Fibroblast of lung (primary cell): ENCODE measurements at regions not wholly inside any gene's neighbourhood (a gene's known extent, or its start where the extent isn't known, plus 50 kb on each side); places are given as distances from the start of the nearest gene placed in this dataset.
A peak's percentile ranks its signal among the peaks of the same experiment; 100 is the strongest.

Source experiments
- DNase-seq, 2 donors: peaks; one replicate each; pipeline versions ENCODE4 v3.0.0 to v3.0.0-alpha.2; 2010; ENCODE audit warnings: low read depth in 2 of 2
- H2AFZ ChIP-seq: 2 replicates; pipeline ENCODE4 v1.5.1; 2012; ENCODE audit warnings: low read length, control low read depth, inconsistent platforms
- H3K27ac ChIP-seq: 2 replicates; pipeline ENCODE4 v1.5.1; 2011; ENCODE audit warnings: low read length, control low read depth; ENCODE audit not compliant: insufficient read depth
- H3K27me3 ChIP-seq: 2 replicates; pipeline ENCODE4 v1.5.1; 2011; ENCODE audit warnings: mild to moderate bottlenecking, low read length; ENCODE audit not compliant: control insufficient read depth, insufficient read depth
- H3K36me3 ChIP-seq: 2 replicates; pipeline ENCODE4 v1.5.1; 2011; ENCODE audit warnings: low read length; ENCODE audit not compliant: control insufficient read depth, insufficient read depth
- H3K4me1 ChIP-seq: 2 replicates; pipeline ENCODE4 v1.5.1; 2011; ENCODE audit warnings: low read length; ENCODE audit not compliant: control insufficient read depth, insufficient read depth; ENCODE audit errors: extremely low read depth
- H3K4me2 ChIP-seq: 2 replicates; pipeline ENCODE4 v1.5.1; 2011; ENCODE audit warnings: low read length, control low read depth; ENCODE audit not compliant: insufficient read depth; ENCODE audit errors: extremely low read depth
- H3K4me3 ChIP-seq, 4 experiments: fragments of 200-600 bp in 1 of 4; sonication (generic) in 1 of 4; replicated peaks in 1 of 4; 2 replicates each; pipeline ENCODE4 v1.5.1; 2011 to 2016; ENCODE audit warnings: low read length in 4 of 4, low read depth in 3 of 4, mild to moderate bottlenecking in 3 of 4, control low read depth in 2 of 4, inconsistent platforms in 1 of 4, mixed read lengths in 1 of 4; ENCODE audit not compliant: insufficient read depth in 1 of 4; ENCODE audit errors: control extremely low read depth in 1 of 4
- H3K79me2 ChIP-seq: 2 replicates; pipeline ENCODE4 v1.5.1; 2012; ENCODE audit warnings: mild to moderate bottlenecking, low read length, inconsistent platforms; ENCODE audit not compliant: control insufficient read depth, insufficient read depth
- H3K9ac ChIP-seq: 2 replicates; pipeline ENCODE4 v1.5.1; 2011; ENCODE audit warnings: mild to moderate bottlenecking, low read length, control low read depth; ENCODE audit not compliant: insufficient read depth
- H3K9me3 ChIP-seq: 2 replicates; pipeline ENCODE4 v1.5.1; 2012; ENCODE audit warnings: low read depth, low read length; ENCODE audit not compliant: control insufficient read depth, insufficient read depth
- H4K20me1 ChIP-seq: 2 replicates; pipeline ENCODE4 v1.5.1; 2011; ENCODE audit warnings: low read length; ENCODE audit not compliant: control insufficient read depth, insufficient read depth; ENCODE audit errors: extremely low read depth
- EZH2 ChIP-seq: IDR thresholded peaks from 2 replicates; pipeline ENCODE4 v1.5.1; 2012; ENCODE audit warnings: low read length, control low read depth, mild to moderate bottlenecking; ENCODE audit errors: missing control alignments
- TF ChIP-seq, protein P1 (sequence below), 2 donors: IDR thresholded peaks in 1 of 2; conservative IDR thresholded peaks in 1 of 2; 1 replicate in 1 of 2; 2 replicates in 1 of 2; pipeline ENCODE4 v1.5.1; 2011 to 2012; ENCODE audit warnings: low read length in 2 of 2, control low read depth in 1 of 2, inconsistent platforms in 1 of 2, low read depth in 1 of 2, mild to moderate bottlenecking in 1 of 2

- DNase-seq = no peak
- no peak overlapping the region for H3K27ac ChIP-seq
These were observed 56.6 kb upstream of the TIPARP start for GRCh38 chr3:156617781-156618180.

GRCh38 chr3:156617145-156617544, 57.2 kb upstream of the TIPARP start:
- Histone ChIP-seq H2AFZ (no peak overlapping the region), H3K27ac (no peak overlapping the region), H3K27me3 (no peaks in the 10 kb centered on the region), H3K9me3 (no peaks in the 10 kb centered on the region), H3K36me3 (no peaks in the 10 kb centered on the region), H3K79me2 (no peaks in the 10 kb centered on the region), H4K20me1 (no peaks in the 10 kb centered on the region), H3K4me3 (no peak overlapping the region), H3K4me1 (peaks cover 5% of the 10 kb centered on the region), H3K9ac (no peak overlapping the region), H3K4me2 (no peak overlapping the region)
- TF ChIP-seq, protein P1, sequence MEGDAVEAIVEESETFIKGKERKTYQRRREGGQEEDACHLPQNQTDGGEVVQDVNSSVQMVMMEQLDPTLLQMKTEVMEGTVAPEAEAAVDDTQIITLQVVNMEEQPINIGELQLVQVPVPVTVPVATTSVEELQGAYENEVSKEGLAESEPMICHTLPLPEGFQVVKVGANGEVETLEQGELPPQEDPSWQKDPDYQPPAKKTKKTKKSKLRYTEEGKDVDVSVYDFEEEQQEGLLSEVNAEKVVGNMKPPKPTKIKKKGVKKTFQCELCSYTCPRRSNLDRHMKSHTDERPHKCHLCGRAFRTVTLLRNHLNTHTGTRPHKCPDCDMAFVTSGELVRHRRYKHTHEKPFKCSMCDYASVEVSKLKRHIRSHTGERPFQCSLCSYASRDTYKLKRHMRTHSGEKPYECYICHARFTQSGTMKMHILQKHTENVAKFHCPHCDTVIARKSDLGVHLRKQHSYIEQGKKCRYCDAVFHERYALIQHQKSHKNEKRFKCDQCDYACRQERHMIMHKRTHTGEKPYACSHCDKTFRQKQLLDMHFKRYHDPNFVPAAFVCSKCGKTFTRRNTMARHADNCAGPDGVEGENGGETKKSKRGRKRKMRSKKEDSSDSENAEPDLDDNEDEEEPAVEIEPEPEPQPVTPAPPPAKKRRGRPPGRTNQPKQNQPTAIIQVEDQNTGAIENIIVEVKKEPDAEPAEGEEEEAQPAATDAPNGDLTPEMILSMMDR (conservative IDR thresholded peaks at IDR 0.05 in 1 of 2, IDR thresholded peaks at IDR 0.05 in 1 of 2; ENCODE audit: low read depth in 1 of 2, low read length in 2 of 2) = no peak
- no peak for TF ChIP-seq EZH2
- DNase-seq = peak in 1 of 2 donors; percentile 33

More at GRCh38 chr3:156617781-156618180, 56.6 kb upstream of the TIPARP start:
- Histone ChIP-seq H3K9me3 (no peaks in the 10 kb centered on the region), H3K9ac (no peak overlapping the region), H3K4me2 (no peak overlapping the region), H3K4me3 (no peak overlapping the region), H2AFZ (no peak overlapping the region), H3K27me3 (no peaks in the 10 kb centered on the region), H3K79me2 (no peaks in the 10 kb centered on the region), H3K36me3 (no peaks in the 10 kb centered on the region), H4K20me1 (no peaks in the 10 kb centered on the region), H3K4me1 (peaks cover 5% of the 10 kb centered on the region)
- TF ChIP-seq EZH2 = no peak
- TF ChIP-seq, protein P1 (conservative IDR thresholded peaks at IDR 0.05 in 1 of 2, IDR thresholded peaks at IDR 0.05 in 1 of 2; ENCODE audit: low read depth in 1 of 2, low read length in 2 of 2) = no peak

DNA sequence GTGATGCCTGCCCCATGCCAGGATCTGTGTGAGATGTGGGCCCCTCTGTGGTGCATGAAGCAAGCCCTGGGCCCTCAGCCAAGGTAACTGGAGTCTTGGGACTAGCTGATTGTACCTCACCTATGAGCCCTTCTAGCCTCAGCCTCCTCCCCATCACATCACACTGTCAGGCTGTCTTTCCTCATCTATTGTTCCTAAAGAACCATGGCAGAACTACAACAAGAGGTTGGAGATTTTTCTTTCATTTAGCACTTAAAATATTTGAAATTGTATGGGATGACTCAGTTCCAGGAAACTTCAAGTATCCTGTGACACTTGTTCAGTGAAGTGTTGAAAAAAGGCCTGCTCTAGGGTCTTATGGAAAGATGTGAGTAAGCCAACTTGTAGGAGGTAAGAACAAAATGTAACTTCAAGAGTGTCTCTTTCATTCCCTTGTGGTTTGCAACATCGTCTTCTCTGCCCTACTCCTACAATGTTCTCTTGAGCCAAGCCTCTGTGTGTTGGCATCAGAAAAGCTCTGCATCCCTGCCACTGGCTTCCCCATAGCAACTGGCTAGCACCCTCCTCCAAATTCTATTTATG, 58.7 kb upstream of the TIPARP start:
- Histone ChIP-seq H3K27ac (peak overlapping the region; percentile 15), H3K9ac (no peak overlapping the region), H3K4me3 (no peak overlapping the region), H3K27me3 (no peaks in the 10 kb centered on the region), H3K9me3 (no peaks in the 10 kb centered on the region), H2AFZ (peak overlapping the region; percentile 6), H3K4me1 (peaks cover 5% of the 10 kb centered on the region), H3K36me3 (no peaks in the 10 kb centered on the region), H3K4me2 (no peak overlapping the region), H4K20me1 (no peaks in the 10 kb centered on the region), H3K79me2 (no peaks in the 10 kb centered on the region)
- DNase-seq = peak; percentile 72 to 96
- TF ChIP-seq, protein P1 (conservative IDR thresholded peaks at IDR 0.05 in 1 of 2, IDR thresholded peaks at IDR 0.05 in 1 of 2; ENCODE audit: low read depth in 1 of 2, low read length in 2 of 2) = no peak
- TF ChIP-seq EZH2 = no peak
